Midbrain (tissue), 1 donor: ENCODE measurements at regions not wholly inside any gene's neighbourhood (a gene's known extent, or its start where the extent isn't known, plus 50 kb on each side); places are given as distances from the start of the nearest gene placed in this dataset.
"Not testable (repeated sequence)": the region's sequence is repeated elsewhere in the genome, so short reads cannot be mapped to it uniquely, and the experiment has no call there.

Source experiments
- DNase-seq: peaks from one replicate; lab custom pipeline; 2025; lab: John Stamatoyannopoulos, UW

DNA sequence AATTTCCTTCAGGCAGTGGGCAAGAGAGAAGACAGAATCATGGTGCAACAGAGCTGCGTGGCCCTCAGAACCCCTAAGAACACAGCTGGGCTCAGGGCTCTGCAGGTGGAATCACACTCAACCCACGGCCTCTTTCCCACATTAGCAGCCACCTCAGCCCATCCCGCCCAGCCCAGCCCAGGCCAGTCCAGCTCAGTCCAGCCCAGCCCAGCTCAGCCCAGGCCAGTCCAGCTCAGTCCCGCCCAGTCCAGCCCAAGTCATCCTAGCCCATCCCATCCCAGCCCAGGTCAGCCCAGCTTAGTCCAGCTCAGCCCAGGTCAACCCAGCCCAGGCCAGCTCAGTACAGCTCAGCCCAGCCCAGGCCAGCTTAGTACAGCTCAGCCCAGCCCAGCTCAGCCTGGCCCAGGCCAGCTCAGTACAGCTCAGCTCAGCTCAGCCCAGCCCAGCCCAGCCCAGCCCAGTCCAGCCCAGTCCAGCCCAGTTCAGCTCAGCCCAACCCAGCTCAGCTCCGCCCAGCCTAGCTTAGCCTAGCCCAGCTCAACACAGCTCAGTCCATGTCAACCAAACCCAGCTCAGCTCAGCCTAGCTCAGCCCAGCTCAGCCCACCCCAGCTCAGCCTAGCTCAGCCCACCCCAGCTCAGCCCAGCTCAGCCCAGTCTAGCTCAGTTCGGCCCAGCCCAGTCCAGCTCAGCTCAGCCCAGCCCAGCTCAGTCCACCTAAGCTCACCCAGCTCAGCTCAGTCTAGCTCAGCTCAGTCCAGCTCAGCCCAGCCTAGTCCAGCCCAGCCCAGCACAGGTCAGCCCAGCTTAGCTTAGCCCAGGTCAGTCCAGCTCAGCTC, 183.1 kb downstream of the TMEM121 start:
- DNase-seq: no peak

DNA sequence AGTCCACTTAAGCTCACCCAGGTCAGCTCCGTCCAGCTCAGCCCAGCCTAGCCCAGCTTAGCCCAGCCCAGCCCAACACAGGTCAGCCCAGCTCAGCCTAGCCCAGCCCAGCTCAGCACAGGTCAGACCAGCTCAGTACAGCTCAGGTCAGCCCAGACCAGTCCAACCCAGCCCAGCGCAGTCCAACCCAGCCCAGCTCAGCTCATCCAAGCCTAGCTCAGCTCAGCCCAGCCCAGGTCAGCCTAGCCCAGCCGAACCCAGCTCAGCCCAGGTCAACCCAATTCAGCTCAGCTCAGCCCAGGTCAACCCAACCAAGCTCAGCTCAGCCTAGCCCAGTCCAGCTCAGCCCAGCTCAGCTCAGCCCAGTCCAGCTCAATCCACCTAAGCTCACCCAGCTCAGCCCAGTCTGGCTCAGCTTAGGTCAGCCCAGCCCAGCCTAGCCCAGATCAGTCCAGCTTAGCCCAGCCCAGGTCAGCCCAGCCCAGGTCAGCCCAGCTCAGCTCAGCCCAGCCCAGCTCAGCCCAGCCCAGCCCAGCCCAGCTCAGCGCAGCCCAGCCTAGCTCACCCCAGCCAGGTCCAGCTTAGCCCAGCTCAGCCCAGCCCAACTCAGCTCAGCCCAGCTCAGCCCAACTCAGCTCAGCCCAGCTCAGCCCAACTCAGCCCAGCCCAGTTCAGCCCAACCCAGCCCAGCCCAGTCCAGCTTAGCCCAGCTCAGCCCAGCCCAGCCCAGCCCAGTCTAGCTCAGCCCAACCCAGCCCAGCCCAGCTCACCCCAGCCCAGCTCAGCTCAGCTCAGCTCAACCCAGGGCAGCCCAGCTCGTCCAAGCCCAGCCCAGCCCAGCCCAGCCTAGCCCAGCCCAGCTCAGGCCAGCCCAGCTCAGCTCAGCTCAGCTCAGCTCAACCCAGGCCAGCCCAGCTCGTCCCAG, 184.0 kb downstream of the TMEM121 start:
- no peak for DNase-seq

DNA sequence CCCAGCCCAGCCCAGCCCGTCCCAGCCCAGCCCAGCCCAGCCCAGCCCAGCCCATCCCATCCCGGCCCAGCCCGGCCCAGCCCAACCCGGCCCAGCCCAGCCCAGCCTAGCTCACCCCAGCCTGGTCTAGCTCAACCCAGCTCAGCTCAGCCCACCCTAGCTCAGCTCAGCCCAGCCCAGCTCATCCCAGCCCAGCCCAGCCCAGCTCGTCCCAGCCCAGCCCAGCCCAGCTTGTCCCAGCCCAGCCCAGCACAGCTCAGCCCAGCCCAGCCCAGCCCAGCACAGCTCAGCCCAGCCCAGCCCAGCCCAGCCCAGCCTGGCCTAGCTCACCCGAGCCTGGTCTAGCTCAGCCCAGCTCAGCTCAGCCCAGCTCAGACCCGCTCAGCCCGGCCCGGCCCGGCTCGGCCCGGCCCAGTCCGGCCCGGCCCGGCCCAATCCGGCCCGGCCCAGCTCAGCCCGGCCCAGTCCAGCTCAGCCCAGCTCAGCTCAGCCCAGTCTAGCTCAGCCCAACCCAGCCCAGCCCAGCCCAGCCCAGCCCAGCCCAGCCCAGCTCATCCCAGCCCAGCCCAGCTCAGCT, 184.7 kb downstream of the TMEM121 start:
- DNase-seq: no peak

DNA sequence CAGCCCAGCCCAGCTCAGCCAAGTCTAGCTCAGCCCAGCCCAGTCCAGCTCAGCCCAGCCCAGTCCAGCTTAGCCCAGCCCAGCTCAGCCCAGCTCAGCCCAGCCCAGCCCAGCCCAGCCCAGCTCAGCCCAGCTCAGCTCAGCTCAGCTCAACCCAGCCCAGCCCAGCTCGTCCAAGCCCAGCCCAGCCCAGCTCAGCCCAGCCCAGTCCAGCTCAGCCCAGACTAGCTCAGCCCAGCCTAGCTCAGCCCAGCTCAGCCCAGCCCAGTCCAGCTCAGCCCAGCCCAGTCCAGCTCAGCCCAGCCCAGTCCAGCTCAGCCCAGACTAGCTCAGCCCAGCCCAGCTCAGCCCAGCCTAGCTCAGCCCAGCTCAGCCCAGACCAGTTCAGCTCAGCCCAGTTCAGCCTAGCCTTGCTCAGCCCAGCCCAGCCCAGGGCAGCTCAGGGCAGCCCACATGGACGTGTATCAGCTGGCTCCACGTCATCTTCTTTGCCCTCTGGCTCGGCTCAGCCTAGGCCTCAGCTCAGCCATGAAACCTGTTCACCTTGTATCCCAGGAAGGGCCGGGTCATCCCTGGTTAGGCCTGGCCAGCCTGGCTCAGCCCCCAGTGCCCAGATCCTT, 185.6 kb downstream of the TMEM121 start:
- DNase-seq: no peak

GRCh38 chr14:105712670-105713069, 186.3 kb downstream of the TMEM121 start:
- not testable (repeated sequence) for DNase-seq

DNA sequence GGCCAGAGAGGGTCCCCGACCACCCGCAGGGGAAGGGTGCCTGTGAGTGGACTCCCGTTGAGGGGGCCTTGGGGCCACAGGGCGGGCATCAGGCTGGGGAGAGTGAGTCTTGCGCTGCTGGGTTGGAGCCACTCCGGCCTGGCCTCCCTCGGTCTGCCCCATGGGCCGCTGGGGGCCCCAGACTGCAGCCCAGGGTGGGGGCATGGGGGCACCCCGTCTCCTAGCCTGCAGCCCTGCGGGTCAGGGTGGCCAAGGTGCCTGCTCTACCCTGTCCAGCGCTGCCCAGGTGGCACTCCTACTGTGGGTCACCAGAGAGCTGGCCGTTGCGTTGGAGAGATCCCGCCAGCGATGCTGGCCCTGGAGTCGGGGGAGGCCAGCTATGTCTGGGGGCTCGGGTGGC, 186.8 kb downstream of the TMEM121 start:
- not testable (repeated sequence) for DNase-seq

GRCh38 chr14:105713836-105714235, 187.5 kb downstream of the TMEM121 start:
- DNase-seq: not testable (repeated sequence)

GRCh38 chr14:105718787-105719186, 192.4 kb downstream of the TMEM121 start:
- not testable (repeated sequence) for DNase-seq

DNA sequence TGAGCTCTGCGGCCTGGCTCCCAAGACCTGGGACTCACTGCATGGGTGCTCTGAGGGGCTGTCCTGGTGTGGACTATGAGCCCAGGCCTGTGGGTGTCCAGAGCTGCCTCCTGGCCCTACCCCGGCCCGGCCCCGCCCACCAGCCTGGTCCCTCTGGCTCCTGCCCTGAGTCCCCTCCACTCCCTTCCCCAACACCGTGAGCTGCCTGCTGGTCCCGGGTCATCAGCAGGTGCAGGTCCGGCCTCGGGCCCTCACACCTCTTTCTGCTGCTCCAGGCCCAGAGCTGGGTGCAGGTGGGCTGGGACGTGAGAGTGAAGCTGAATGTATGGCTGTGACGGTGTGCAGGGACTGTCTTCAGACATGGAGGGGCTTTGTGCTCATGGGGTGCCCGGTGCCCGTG, 193.7 kb downstream of the TMEM121 start:
- DNase-seq: not testable (repeated sequence)

DNA sequence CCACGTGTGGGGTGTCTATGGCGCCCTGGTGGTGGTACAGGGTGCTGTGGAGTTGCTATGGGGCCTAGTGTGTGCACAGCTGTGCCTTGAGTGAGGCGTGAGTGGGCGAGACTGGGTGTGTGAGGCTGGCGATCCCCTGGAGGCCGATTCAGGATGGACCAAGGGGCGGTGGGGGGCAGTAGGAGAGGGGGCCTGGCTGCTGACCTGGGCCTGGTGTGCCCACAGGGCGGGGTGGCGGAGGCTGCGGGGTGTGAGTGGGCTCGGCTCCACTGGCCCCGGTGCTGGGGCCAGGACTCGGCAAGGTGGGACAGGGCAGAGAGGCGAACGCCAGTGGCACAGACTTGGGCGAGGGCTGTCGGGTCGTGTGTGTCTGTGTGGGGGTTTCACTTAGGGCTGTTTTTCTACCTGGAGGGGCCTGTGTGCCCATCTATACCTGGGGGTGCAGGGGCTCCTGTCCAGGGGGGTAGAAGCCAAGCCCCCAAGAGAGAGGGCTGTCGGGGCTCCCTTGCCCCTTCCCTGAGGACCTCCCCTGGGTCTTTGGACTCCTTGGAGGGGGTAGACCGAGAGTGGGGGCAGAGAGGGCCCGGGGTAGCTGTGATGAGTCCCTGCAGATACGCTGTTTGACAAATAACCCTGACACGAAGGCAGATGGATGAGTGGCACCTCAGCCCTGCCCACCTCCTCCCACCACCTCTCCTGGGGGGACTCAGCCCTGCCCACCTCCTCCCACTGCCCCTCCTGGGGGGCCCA, 194.6 kb downstream of the TMEM121 start:
- not testable (repeated sequence) for DNase-seq

- DNase-seq: not testable (repeated sequence)
Observed at GRCh38 chr14:105721602-105721970, 195.2 kb downstream of the TMEM121 start.

- DNase-seq: not testable (repeated sequence)
Observed at GRCh38 chr14:105721996-105722709, 195.8 kb downstream of the TMEM121 start.

DNA sequence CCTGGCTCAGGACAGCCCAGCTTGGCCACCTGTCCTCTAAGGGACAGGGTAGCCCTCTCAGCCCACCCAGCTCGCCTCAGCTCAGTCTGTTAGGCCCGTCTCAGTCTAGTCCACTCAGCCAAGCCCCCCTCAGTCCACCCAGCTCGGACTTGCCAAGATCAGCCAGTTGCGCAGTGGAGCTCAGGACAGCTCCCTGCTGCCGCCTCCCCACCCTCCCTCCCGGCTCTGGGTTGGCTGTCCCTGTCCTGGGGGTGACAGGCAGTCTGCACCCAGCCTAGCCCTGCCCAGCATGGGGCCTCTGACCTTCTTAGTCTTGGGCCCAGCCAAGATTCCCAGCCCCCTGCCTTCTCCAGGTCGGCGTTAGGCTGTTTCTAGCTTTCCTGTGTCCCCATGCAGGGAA, 196.9 kb downstream of the TMEM121 start:
- not testable (repeated sequence) for DNase-seq

DNA sequence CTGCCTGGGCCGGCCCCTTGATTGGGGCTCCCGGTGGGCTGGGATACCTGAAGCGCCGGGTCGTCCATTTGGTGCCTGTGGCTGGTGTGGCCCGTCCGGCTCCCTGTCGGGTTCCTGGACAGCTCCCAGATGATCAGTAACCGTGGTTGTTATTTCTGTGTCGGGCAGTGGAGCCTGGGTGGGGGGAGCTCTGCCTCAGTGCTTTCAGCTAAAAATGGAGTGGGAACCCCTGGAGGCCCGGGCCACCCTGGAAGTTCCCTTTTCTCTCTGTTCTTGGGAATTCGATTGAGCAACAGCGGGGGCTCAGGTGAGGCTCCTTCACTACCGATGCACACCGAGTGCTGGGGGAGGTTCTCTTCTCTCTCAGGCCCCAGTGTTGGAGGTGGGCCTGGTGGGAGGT, 197.4 kb downstream of the TMEM121 start:
- not testable (repeated sequence) for DNase-seq

DNA sequence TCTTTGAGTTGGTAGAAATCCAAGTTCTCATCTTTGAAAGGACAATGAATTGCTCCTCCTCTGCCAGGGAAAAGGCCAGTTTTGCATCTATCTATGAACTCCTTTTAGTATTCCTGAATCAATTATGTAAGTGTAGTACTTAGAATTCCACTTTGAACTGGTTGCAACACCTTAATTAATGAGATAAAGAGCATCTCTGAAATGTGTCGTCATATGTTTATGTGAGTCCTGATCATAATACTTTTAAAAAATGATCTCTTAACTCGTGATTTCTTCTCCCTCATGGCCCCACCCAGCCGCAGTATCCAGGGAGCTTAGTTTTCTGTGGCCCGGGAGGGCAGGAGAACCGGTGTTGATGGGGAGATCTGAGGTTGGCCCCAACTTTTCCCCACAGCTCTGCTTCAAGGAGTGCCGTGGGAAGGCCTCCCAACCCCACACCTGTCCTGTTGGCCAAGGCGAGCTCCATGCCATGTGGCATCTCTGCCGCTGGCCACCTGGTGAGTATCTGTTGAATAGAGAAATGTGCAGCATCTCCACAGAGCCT, 203.5 kb downstream of the TMEM121 start:
- DNase-seq: not testable (repeated sequence)

- DNase-seq: not testable (repeated sequence)
Observed at GRCh38 chr14:105730731-105731130, 204.3 kb downstream of the TMEM121 start.

- not testable (repeated sequence) for DNase-seq
Observed at GRCh38 chr14:105731221-105731985, 205.0 kb downstream of the TMEM121 start.

DNA sequence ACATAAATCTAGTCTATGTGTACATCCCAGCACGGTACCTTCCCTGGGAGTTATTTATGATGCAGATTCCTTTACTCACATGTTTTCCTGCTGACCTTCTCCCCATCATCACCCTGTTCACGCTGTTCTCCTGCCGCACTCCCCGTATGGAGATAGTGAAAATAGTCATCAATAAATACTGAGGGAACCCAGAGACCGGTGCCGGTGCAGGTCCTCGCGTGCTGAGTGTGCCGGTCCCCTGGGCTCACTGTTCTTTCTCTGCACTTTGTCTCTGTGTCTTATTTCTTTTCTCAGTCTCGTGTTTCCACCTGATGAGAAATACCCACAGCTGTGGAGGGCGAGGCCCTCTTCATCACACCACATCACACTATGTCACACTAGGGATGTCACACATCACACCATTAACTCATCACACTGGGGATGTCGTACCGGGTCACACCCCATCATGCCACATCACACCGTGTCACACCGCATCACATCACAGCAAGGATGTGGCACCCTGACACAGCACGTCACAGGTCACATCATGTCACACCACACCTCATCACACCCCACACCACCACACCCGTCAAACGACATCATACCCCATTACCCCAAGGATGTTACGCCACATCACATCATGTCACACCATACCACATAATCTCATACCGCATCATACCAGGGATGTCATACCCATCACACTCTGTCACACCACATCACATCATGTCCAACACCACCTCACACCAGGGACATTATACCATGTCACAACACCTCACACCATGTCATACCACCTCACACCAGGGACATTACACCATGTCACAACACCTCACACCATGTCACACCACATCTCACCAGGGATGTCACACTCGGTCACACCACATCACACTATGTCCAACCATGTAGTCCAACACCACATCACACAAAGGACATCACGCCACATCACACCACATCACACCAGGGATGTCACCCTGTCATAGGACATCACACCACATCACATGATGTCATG, 207.0 kb downstream of the TMEM121 start:
- no peak for DNase-seq
